ENCODE measurements at regions not wholly inside any gene's neighbourhood (a gene's known extent, or its start where the extent isn't known, plus 50 kb on each side); places are given as distances from the start of the nearest gene placed in this dataset.

DNA sequence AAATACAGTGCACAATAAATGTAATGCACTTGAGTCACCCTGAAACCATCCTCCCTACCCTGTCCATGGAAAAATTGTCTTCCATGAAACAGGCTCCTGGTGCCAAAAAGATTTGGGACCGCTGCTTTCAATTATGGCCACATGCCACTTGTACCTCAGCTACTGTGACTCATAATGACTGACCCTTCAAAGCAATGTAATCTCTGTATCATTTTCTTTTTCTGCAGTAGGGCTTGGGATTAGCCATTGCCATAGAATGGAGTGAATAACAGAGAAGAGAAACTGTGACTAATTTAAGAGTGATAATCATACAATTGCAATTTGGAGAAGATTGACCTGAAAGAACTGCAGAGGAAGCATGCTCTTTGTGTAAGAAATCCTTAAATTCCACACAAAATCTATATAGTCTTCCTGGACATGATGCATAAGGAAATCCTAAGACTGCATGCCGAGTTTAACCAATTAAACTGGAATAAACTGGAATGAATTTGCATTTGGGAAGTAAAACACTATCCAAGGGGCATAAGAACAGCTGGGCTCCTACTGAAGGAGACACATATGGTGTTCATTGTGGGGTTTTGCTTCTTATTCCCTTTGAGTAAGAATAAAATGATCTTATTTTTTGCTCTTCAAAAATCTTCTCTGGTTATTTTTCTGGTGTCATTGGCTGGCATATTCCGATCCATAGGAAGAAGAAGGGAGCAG lies 59.5 kb upstream of the SLC7A1 start:
- DNase-seq: no peak

DNA sequence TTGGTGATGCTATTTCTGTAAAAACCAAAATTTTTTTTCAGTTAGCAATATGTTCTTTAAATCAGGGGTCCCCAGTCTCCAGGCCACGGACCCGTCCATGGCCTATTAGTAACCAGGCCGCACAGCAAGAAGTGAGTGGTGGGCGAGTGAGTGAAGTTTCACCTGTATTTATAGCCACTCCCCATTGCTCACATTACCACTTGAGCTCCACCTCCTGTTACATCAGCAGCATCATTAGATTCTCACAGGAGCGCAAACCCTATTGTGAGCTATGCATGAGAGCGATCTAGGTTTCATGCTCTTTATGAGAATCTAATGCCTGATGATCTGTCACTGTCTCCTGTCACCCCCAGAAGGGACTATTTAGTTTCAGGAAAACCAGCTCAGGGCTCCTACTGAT lies 58.9 kb upstream of the SLC7A1 start:
- DNase-seq: no peak

DNA sequence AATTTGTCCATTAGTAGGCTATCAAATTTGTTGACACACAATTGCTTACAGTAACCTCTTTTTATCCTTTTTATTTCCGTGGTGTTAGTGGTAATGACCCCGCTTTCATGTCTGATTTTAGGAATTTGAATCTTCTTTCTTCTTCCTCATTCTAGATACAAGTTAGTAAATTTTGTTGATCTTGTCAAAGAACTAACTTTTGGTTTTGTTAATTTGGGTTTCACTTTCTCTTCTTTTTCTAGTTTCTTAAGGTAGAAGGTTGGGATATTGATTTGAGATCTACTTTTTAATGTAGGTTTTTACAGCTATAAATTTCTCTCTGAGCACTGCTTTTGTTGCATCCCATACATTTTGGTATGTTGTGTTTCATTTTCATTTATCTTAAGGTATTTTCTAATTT lies 53.3 kb upstream of the SLC7A1 start:
- DNase-seq: no peak

Data from AML-193 (cell line).